ENCODE measurements at regions not wholly inside any gene's neighbourhood (a gene's known extent, or its start where the extent isn't known, plus 50 kb on each side); places are given as distances from the start of the nearest gene placed in this dataset.
"Not testable (repeated sequence)": the region's sequence is repeated elsewhere in the genome, so short reads cannot be mapped to it uniquely, and the experiment has no call there.

DNA sequence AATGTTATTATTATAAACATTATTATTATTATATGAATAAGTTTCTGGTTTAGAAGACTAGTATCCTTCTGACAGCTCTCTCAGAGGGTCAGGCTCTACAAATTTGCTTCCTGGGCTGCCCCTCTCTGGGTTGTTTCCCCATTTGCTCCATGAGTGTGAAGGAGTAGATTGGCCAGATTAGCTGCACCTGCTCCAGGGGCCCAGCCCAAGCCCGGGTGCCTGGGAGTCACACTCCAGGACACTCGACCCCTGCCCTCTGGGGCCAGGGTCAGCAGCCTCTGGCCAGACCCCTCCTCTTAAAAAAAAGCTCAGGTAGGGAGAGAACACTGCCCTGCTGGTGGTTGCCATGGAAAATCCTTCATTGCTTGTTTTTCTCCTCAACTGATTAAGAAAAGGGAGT, 169.0 kb upstream of the FOXD4L5 start:
- DNase-seq (ENCODE audit: low spot score), result not testable (repeated sequence)

DNA sequence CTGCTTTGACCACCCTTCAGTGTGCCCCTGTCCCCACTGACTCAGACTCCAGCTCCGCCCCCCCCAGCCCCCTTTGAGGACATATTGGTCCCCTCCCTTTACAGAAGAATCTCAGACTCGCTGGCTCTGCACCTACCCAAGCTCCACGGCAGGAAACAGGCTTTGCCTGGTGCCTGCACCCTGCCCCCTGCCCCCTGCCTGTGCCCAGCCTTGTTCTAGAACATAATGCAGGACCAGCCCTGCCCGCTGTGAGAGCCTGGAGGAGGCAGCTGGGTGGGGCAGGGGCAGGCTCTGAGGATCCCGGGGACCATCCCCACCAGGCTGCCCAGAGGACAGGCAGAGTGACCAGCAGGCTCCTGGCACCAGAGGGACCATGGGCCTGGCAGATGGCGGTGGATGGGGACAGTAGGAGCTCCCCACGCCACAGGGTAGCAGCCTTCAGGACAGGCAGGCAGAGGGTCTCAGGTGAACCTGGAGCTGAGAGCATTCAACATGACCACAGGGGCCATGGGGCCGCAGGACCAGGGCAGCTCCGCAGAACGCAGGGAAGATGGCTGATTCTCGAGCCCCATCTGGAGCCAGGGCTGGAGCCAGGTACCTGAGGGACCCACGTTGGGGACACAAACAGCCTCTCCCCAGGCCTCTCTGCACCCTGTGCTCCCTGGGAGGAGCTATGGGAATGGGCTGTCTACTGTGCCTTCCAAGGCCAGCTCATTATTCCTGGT, 165.0 kb upstream of the FOXD4L5 start:
- not testable (repeated sequence) for DNase-seq (ENCODE audit: low spot score)

DNA sequence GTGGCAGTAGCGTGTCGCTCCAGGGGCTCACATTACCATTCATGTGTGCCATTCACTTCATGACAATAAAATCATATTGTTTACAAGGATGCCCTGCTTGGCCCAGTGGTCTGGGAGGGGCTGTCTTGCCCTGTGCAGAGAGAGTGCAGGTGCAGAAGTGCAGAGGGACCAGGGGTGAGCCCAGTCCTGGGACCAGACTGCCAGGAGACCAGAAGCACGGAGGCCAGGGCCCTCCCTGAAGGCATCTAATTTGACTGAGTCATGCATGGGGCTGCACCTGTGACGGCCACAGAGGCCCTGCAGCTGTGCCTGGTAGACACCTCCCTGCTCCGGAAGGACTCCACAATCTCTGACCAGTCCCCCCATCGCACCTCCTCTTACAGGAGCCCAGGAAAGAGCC, 164.4 kb upstream of the FOXD4L5 start:
- no peak for DNase-seq (ENCODE audit: low spot score)

DNA sequence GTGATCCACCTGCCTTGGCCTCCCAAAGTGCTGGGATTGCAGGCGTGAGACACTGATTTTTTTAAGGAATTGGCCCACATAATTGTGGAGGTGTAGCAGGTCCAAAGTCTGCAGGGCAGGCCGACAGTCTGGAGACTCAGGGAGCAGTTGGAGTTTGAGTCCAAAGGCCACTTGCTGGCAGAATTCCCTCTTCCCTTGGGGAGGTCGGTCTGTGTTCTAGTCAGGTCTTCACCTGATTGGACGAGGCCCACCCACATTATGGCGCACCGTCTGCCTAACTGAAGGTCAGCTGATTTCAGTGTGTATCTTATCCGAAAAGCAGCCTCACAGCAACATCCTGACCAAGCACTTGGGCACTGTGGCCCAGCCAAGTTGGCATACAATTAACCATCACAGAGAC, 162.1 kb upstream of the FOXD4L5 start:
- not testable (repeated sequence) for DNase-seq (ENCODE audit: low spot score)

DNA sequence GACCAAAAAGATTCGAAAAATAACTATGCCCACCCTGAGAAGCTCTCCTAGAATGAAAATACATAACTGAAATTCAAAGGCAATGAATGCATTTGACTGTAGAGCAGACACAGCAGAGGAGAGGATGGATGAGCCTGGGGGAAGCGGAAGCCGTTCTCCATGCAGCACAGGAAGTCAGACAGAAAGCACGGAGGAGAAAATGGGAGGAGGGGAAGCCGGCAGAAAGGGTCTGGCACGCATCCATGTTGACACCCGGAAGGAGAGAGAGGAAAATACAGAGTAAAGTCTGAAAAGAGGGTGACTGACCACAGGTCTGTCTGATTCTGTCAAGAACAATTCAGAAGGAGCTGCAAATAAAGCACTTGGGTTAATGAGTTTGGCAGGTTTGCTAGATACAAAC, 161.0 kb upstream of the FOXD4L5 start:
- DNase-seq (ENCODE audit: low spot score), result not testable (repeated sequence)

DNA sequence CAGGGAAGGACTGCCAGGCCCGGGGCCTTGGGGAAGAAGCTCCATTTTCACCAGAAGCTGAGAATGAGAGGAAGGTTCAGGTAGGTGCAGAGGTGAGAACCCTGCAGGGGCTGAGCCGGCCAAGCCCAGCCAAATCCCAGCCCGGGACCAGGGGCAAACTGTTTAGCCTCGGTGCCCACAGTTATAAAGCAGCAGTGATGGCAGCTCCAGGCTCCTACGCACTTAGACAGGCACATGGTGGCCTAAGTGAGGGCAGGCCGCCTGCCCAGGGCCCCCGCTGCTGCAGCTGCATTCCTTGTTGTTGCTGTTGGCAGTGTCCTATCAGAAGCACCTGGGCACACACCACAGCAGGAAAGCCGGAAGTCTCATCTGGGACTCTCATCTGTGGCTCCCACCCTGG, 159.9 kb upstream of the FOXD4L5 start:
- no peak for DNase-seq (ENCODE audit: low spot score)

DNA sequence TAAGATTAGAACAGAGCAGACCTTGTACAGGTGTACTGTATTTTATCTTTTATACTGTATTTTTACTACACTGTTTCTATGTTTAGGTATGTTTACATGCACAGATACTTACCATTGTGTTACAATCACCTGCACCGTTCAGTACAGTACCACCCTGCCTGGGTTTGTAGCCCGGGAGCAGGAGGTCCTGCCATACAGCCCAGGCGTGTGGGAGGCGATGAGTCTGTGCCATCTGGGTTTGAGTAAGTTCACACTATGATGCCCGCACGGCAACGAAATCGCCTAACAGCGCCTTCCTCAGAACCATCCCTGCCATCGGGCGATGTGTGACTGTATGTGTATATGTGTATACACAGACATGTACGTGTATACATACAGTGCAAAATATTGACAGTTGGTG, 157.1 kb upstream of the FOXD4L5 start:
- not testable (repeated sequence) for DNase-seq (ENCODE audit: low spot score)

DNA sequence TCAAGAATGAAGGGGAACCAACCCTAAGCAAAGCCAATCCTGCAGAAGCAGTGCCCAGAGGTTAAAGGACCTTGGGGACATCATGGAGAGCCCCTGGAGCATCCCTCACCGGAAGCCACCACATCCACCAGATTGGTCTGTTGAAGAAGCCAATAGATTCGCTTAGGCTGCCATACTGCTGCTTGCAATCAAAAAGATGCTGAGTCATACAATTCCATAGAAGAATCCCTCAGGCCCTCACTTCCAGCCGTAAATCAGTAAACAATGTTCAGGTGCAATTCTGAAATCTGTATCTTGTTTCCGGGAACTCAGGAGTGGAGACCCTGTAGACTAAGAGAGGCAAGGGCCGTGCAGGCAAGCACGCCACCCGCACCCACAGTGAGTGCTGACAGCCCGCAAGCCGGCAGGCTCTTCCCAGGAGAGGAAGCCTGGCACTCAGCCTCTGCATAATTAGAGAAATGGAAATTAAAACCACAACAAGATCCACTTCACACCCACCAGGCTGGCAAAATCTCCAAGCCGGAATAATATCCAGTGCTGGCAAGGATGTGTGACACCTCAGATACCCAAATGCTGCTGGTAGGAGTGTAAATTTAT, 156.4 kb upstream of the FOXD4L5 start:
- DNase-seq (ENCODE audit: low spot score), result not testable (repeated sequence)

DNA sequence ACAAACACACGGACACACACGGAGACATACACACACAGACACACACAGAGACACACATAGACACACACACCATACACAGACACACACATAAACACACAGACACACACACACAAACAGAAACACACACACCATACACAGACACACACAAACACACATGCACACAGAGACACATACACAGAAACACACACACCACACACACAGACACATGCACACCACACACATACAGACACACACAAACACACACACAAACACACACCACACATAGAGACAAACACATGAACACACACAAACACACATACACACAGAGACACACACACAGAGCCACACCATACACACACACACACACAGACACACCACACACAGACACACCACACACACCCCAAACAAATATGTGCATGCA, 152.7 kb upstream of the FOXD4L5 start:
- no peak for DNase-seq (ENCODE audit: low spot score)

DNA sequence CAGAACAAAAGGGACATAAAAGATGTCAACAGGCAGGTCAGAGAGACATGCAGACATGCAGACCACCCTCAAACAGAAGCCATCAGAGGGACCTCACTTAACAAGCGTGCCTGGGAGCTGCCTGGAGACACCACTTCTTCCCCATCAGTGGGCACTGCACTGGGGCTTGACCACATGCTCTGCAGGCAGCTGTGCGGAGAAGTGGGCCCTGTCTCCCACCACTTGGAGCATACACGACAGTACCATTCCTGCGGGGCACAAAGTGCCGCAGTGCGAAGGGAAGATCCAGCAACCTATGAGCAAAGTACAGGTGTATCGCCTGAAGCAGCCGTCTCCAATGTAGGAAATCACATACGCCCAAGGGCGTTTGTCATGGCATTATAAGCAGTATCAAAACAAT, 150.5 kb upstream of the FOXD4L5 start:
- no peak for DNase-seq (ENCODE audit: low spot score)

DNA sequence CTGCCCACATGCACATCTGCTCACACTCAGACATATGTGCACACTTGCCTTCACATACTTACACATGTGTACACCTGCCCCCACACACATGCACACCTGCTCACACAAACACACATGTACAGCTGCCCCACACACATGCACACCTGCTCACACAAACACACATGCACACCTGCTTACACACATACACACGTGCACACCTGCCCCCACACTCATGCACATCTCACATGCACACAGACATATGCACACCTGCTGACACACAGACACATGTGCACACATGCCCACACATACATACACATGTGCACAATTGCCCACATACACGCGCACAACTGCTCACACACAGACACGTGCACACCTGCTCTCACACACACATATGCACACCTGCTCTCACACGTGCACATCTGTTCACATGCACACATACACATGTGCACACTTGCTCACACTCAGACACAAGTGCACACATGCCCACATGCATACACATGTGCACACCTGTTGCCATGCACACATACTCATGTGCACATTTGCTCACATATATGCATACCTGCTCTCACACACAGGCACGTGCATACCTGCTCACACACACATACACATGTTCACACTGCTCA, 147.8 kb upstream of the FOXD4L5 start:
- no peak for DNase-seq (ENCODE audit: low spot score)

DNA sequence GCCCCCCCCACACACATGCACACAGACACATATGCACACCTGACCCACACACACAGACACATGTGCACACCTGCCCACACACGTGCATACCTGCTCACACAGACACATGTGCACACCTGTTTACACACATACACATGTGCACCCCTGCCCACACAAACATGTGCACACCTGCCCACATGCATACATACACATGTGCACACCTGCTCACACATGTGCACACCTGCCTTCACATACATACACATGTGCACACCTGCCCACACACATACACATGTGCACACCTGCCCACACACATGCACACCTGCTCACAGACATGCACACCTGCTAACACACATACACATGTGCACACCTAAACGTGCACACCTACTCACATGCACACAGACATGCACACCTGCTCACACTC, 147.0 kb upstream of the FOXD4L5 start:
- DNase-seq (ENCODE audit: low spot score), result no peak

DNA sequence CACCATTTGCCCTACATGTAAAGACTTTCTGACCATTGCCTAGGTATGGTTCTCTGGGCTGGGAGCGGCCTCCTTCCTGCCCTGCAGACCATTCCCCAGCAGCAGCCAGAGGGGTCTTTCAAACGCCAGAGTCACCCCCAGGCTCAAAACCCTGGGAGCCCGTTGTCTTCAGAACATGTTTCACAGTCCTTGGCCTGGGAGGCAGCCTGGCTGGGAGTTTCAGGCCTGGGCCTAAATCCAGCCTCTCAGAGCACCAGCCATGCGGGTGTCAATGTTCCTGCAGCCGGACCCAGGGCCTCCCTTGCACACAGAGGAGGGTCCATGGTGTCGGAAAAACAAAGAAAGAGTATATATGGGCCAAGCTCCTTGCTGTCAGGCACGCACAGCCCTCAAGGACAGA, 145.2 kb upstream of the FOXD4L5 start:
- DNase-seq (ENCODE audit: low spot score), result no peak

DNA sequence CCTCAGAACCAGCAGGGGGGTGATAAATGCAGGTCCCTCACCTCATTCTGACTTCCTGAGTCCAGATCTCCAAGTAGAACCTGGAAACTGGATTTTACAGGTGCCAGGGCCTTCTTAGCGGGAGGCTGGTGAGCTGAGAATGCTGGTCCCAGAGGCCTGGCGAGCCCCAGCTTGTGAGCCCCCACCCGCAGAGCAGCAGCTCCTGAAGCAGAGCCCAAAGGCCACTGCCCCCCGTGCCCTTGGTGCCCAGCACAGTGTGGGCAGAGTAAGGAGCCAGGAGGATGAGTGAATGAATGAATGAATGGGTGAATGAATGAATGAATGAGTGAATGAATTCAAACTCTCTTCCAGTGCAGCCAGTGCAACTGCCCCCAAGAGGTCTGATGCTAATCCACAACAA, 142.4 kb upstream of the FOXD4L5 start:
- not testable (repeated sequence) for DNase-seq (ENCODE audit: low spot score)

DNA sequence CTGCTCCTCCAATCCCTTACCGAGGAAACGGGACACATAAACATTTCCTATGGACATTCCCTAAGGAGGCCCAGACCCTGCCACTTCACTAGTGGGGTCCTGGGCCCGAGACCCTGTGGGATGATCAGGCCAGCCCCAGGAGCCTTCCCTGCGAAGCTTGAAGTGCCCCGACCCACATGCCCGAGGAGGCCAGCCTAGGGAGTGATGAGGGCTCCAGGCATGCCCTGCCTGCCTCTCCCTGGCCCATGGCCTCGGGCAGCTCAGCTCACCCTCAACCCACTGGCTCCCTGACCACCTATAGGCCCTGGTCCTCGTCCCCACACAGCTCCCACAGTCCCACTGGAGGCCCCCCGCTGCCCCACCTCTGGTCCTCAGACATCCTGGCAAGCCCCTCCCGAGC, 141.8 kb upstream of the FOXD4L5 start:
- not testable (repeated sequence) for DNase-seq (ENCODE audit: low spot score)

DNA sequence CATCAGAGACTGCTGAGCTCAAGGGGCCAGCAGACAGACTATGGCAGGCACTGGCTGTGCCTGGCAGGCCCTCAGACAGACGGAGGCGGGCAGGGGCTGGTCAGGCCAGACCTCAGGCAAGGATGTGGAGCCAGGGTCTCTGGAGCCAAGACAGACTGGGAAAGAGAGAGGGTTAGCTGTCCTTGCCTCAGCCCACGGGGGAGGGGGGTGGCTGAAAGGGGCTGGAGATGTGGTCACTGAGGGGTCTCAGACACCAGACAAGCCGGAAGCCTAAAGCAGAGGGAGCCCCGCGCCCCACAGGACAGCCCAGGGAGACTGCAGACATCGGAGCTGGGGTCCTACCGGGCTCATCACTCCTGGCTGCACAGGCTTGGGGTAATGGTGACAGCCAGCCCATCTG, 141.2 kb upstream of the FOXD4L5 start:
- no peak for DNase-seq (ENCODE audit: low spot score)

DNA sequence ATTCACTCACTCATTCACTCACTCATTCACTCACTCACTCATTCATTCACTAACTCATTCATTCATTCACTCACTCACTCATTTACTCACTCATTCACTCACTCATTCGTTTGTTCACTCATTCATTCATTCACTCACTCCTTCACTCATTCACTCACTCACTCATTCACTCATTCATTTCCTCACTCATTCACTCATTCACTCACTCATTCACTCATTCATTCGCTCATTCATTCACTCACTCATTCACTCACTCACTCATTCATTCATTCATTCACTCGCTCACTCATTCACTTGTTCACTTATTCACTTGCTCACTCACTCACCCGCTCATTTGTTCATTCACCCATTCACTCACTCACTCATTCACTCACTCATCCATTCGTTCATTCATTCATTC, 140.2 kb upstream of the FOXD4L5 start:
- DNase-seq (ENCODE audit: low spot score), result not testable (repeated sequence)

DNA sequence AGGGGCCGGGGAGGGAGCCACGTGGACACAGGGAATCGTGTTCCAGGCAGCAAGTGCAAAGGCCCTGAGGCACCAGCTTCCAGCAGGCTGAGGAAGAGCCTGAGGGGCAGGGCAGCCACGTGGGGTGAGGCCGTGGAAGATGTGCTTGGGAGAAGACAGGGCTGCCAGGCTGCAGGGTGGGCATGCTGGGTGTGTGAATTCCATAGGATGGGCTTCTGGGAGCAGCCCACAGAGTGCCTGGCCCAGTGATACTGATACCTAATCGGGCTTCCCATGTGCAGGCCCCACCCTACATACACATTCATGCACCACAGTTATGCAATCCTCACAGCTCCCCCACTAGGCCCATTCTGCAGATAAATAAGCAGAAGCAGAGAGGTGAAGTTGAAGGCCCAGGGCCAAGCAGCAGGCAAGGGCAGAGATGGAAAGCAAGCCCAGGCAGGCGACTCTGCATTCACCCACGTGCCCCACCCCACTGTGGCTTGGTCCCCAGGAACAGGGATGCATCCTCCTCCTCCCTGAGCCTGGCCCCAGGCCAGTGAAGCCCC, 139.5 kb upstream of the FOXD4L5 start:
- DNase-seq (ENCODE audit: low spot score), result not testable (repeated sequence)

DNA sequence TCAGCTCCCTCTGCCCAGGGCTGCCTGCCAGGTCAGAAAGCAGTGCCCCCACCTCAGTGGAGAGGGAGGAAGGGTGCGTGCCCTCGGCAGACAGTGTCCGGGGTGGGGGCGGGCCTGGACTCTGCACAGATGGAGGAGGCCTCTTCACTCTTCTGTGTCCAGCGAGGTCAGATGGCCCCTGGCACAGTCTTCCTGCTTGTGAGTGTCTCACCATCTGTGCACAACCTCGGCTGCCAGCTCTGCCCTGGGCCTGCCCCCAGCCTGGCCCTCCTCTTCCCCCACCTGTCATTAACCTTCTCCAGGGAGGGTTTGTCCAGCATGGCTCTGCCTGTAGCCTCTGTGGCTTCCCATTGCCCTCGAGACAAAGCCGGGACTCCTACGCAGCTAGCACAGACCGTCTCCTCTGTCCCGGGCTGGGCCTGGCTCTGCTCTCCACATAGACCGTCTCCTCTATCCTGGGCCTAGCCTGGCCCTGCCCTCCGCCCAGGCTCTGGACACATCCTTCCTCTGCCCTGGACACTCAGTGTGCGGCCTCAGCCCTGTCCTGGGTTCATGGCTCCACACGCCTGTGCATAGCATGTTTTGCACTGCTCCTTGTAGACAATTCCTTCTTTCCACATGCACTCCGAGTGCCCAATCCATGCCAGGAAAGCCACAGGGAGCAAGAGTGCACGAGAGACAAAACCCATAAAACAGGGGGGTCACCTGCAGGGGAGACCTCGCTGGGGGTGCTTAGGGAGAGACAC, 138.9 kb upstream of the FOXD4L5 start:
- DNase-seq (ENCODE audit: low spot score), result not testable (repeated sequence)

DNA sequence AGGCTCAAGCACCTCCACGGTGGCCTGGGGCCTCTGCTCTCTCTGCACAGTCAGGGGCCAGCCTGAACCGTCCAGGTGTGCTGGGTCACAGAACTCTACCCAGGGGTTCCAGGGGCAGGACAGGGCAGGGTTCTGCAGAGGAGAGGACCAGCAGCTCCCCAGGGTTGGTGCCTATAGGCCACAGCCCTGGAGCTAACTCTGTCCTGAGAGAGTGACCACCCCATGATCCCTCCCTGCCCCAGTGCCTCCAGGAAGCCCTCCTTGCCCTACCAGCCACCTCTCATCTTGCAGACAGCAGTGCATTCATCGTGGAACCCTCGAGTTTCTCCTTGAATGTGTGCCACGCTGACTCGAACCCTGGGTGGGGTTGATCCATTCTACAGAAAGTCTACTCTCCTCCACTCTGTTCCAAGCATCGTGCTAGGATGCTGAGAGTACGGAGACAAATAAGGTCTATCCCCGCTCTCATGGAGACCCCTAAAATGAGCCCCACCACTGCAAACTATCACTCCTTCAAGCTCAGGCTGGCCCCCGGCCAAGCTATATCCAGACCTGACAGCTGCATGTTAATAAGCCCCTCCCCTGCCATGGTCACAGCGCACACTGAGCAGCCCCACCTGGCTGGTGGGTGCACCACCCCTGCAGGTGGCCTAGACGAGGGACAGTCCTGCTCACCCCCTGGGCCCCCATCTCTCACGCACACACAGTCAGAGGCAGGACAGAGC, 138.1 kb upstream of the FOXD4L5 start:
- not testable (repeated sequence) for DNase-seq (ENCODE audit: low spot score)

DNA sequence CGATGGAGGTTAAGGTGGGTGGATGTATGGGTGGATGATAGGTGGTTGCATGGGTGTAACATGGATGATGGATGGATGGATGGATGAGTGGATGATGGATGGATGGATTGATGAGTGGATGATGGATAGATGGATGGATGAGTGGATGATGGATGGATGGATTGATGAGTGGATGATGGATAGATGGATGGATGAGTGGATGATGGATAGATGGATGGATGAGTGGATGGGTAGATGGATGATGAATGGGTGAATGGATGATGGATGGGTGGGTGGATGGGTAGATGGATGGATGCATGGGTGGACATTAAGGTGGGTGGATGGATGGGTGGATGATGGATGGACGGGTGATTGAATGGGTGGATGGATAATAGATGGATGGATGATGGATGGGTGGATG, 136.5 kb upstream of the FOXD4L5 start:
- DNase-seq (ENCODE audit: low spot score), result not testable (repeated sequence)

DNA sequence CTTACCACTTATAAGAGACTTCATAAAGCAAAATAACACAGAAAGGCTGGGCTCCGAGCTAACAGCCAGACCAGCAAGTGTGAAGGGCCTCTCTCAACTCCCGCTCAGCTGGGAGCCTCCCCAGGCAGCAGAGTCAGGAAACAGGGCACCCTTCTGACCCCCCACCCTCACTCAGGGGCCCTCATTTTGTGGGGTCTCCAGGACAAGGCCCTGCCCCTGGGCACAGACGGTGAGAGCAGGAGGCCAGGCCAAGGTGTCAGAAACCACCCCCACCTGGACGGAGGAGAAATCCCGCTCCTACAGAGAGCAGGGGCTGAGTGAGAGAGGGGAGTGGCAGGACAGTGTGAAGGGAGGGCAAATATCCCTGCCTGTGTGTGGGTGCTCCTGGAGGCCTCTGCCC, 135.8 kb upstream of the FOXD4L5 start:
- DNase-seq (ENCODE audit: low spot score), result no peak

All from AG08396 (cell line).